ENCODE measurements at regions not wholly inside any gene's neighbourhood (a gene's known extent, or its start where the extent isn't known, plus 50 kb on each side); places are given as distances from the start of the nearest gene placed in this dataset.

GRCh38 chr6:170043881-170044790, 246.7 kb downstream of the DLL1 start:
- TF ChIP-seq ZNF423 (CRISPR knock-in tag; IDR thresholded peaks at IDR 0.05) (no peak), CTCF (IDR thresholded peaks at IDR 0.05) (no peak), ZNF232 (CRISPR knock-in tag; IDR thresholded peaks at IDR 0.05) (no peak), KAT7 (CRISPR knock-in tag; IDR thresholded peaks at IDR 0.05; ENCODE audit: borderline replicate concordance) (no peak), ELF4 (CRISPR knock-in tag; IDR thresholded peaks at IDR 0.05; ENCODE audit: low read depth) (no peak), MXD4 (CRISPR knock-in tag; IDR thresholded peaks at IDR 0.05; ENCODE audit: borderline replicate concordance) (no peak), HMGXB4 (CRISPR knock-in tag; IDR thresholded peaks at IDR 0.05) (no peak), SP1 (CRISPR knock-in tag; conservative IDR thresholded peaks at IDR 0.05) (no peak), JUN (CRISPR knock-in tag; IDR thresholded peaks at IDR 0.05) (no peak), ZNF396 (CRISPR knock-in tag; IDR thresholded peaks at IDR 0.05; ENCODE audit: borderline replicate concordance) (no peak), RORB (CRISPR knock-in tag; IDR thresholded peaks at IDR 0.05) (no peak), NR2C2 (CRISPR knock-in tag; IDR thresholded peaks at IDR 0.05) (no peak)

Data from WTC11 (cell line).